Sigmoid colon (tissue), 6 donors: ENCODE measurements at regions not wholly inside any gene's neighbourhood (a gene's known extent, or its start where the extent isn't known, plus 50 kb on each side); places are given as distances from the start of the nearest gene placed in this dataset.

ENCODE experiments used
- DNase-seq: peaks from one replicate; pipeline ENCODE4 v3.0.0-alpha.2; 2019
- H3K27ac ChIP-seq, 4 donors: fragments of 200-600 bp; sonication (generic); one replicate each; pipeline ENCODE4 v1.5.1; 2016 to 2019; ENCODE audit warnings: mild to moderate bottlenecking in 1 of 4
- H3K27me3 ChIP-seq, 3 donors: fragments of 200-600 bp; sonication (generic); one replicate each; pipeline ENCODE4 v1.5.1; 2019; ENCODE audit warnings: mild to moderate bottlenecking in 1 of 3
- H3K36me3 ChIP-seq, 4 donors: fragments of 200-600 bp; sonication (generic); one replicate each; pipeline ENCODE4 v1.5.1; 2016 to 2019
- H3K4me1 ChIP-seq, 4 donors: fragments of 200-600 bp; sonication (generic); one replicate each; pipeline ENCODE4 v1.5.1; 2017 to 2019
- H3K4me3 ChIP-seq, 4 donors: fragments of 200-600 bp; sonication (generic); one replicate each; pipeline ENCODE4 v1.5.1; 2017 to 2019; ENCODE audit warnings: mild to moderate bottlenecking in 2 of 4, moderate library complexity in 1 of 4
- H3K9me3 ChIP-seq, 4 donors: fragments of 200-600 bp in 3 of 4; sonication (generic) in 3 of 4; one replicate each; pipeline versions ENCODE4 v1.5.1 to v1.6.1; 2013 to 2019
- EP300 ChIP-seq, 4 donors: sonication (generic); formaldehyde crosslinking; IDR thresholded peaks; one replicate each; pipeline ENCODE4 v1.6.1; 2017; ENCODE audit warnings: antibody characterized with exemption in 4 of 4
- POLR2A ChIP-seq, 2 donors: fragments of 450-650 bp; IDR thresholded peaks; one replicate each; pipeline ENCODE4 v1.6.1; 2016; ENCODE audit warnings: antibody characterized with exemption in 2 of 2, mild to moderate bottlenecking in 2 of 2, moderate library complexity in 2 of 2
- POLR2AphosphoS5 ChIP-seq, 4 donors: sonication (generic); formaldehyde crosslinking; IDR thresholded peaks; one replicate each; pipeline ENCODE4 v1.6.1; 2017; ENCODE audit warnings: antibody characterized with exemption in 4 of 4
- WGBS, 2 donors: extraction: QIAGEN DNeasy Blood & Tissue Kit; methylation state at CpG; one replicate each; pipeline ENCODE4 v1.1.7; 2013; 5-methylcytosine and 5-hydroxymethylcytosine counted together
- intact Hi-C: fragments of 100-400 bp; cut with DNase I; formaldehyde crosslinking; loops from one replicate; pipeline ENCODE4 v1.15.1; 2023
- TF ChIP-seq, protein P1 (sequence below), 4 experiments: fragments of 450-650 bp in 3 of 4; fragments of 200-600 bp in 1 of 4; IDR thresholded peaks; one replicate each; pipeline ENCODE4 v1.5.1; 2016 to 2019; ENCODE audit warnings: antibody characterized with exemption in 4 of 4, mild to moderate bottlenecking in 3 of 4, moderate library complexity in 2 of 4
- donor health status: healthy with polysubstance abuse.
- donor health status: healthy.

DNA sequence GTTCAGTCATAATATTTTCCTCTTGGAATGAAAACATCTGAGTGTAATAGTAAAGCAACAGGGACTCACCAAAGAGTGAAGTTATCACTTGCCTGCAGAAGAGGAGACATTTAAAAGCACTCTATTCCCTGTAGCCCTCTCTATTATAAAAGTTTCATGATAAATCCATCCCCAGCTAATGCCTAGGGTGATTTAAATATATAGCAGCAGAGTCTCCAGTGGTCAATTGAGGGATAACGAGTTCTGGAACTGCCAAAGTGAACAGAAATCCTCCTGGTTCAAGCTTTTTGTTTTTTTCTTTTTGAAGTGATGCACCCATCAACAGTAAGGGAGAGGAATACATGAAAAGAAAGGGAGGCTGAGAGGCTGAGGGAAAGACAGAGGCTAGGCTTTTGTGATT lies 87.3 kb downstream of the EVX1 start:
- 6 to 39% methylated on average over 1 of the region's 1 CpG for WGBS, 2 donors
- H3K4me3 ChIP-seq, result no peak overlapping the region
- TF ChIP-seq POLR2A (IDR thresholded peaks at IDR 0.05), result no peak
- TF ChIP-seq POLR2AphosphoS5 (IDR thresholded peaks at IDR 0.05), result no peak
- no peak for TF ChIP-seq EP300 (IDR thresholded peaks at IDR 0.05)
- TF ChIP-seq, protein P1, sequence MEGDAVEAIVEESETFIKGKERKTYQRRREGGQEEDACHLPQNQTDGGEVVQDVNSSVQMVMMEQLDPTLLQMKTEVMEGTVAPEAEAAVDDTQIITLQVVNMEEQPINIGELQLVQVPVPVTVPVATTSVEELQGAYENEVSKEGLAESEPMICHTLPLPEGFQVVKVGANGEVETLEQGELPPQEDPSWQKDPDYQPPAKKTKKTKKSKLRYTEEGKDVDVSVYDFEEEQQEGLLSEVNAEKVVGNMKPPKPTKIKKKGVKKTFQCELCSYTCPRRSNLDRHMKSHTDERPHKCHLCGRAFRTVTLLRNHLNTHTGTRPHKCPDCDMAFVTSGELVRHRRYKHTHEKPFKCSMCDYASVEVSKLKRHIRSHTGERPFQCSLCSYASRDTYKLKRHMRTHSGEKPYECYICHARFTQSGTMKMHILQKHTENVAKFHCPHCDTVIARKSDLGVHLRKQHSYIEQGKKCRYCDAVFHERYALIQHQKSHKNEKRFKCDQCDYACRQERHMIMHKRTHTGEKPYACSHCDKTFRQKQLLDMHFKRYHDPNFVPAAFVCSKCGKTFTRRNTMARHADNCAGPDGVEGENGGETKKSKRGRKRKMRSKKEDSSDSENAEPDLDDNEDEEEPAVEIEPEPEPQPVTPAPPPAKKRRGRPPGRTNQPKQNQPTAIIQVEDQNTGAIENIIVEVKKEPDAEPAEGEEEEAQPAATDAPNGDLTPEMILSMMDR (IDR thresholded peaks at IDR 0.05), result no peak
- intact Hi-C loops, result no loop called here
- no peaks in the 10 kb centered on the region for H3K4me1 ChIP-seq
- no peaks in the 10 kb centered on the region for H3K36me3 ChIP-seq
- H3K27ac ChIP-seq, result no peak overlapping the region
- peaks cover 0 to 7% (median 2%) of the 10 kb centered on the region in 4 donors for H3K9me3 ChIP-seq
- H3K27me3 ChIP-seq, result no peaks in the 10 kb centered on the region
- no peak for DNase-seq

DNA sequence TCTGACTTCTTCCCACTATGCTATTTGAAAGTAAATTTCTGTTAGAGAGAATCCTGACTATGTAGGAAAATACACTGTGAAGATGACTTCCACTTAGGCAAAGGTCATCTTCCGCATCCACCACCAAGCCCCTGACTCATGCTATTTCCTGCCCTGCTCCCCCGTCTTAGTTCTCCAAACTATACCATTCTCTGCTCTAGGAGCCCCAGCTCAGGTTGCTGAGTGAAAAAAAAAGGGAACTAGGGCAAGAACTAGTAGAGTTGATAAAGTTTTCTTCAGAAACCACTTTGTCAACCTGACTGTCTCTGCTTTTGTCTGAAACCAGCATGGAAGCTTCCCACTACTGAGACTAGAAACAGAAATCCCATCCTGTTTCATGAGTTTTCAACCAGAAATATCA lies 96.9 kb downstream of the EVX1 start:
- H3K9me3 ChIP-seq, result no peaks in the 10 kb centered on the region
- DNase-seq, result no peak
- H3K4me1 ChIP-seq, result no peaks in the 10 kb centered on the region
- intact Hi-C loops, result no loop called here
- no peak for TF ChIP-seq EP300 (IDR thresholded peaks at IDR 0.05)
- TF ChIP-seq, protein P1 (IDR thresholded peaks at IDR 0.05), result no peak
- no peak for TF ChIP-seq POLR2A (IDR thresholded peaks at IDR 0.05)
- no peak for TF ChIP-seq POLR2AphosphoS5 (IDR thresholded peaks at IDR 0.05)
- no peak overlapping the region for H3K27ac ChIP-seq
- H3K4me3 ChIP-seq, result no peak overlapping the region
- WGBS, 2 donors, result 51 to 90% methylated on average over 2 of the region's 2 CpGs
- no peaks in the 10 kb centered on the region for H3K27me3 ChIP-seq
- no peaks in the 10 kb centered on the region for H3K36me3 ChIP-seq

DNA sequence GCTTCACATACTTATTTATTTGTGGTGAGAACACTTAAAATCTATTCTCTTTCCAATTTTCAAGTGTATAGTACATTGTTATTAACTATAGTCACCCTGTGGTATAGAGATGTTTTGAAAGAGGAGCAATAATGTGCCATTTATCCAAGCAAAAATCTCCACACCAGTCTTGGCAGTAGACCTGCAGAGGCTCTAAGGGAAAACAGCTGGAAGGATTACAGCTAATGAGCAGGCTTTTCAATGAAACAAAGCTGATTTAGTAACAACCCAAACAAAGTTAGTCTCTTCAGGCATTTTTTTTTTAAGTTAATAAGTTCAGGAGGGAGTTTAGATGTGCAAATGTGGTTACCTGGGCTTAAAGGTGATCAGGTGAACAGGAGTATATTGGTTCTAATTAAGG lies 101.9 kb downstream of the EVX1 start:
- intact Hi-C loops, result no loop called here
- no peaks in the 10 kb centered on the region for H3K36me3 ChIP-seq
- no peaks in the 10 kb centered on the region for H3K9me3 ChIP-seq
- peaks cover 0 to 13% (median 11%) of the 10 kb centered on the region in 4 donors for H3K4me1 ChIP-seq
- H3K4me3 ChIP-seq, result no peak overlapping the region
- DNase-seq, result no peak
- no peak for TF ChIP-seq EP300 (IDR thresholded peaks at IDR 0.05)
- no peak for TF ChIP-seq POLR2A (IDR thresholded peaks at IDR 0.05)
- no peaks in the 10 kb centered on the region for H3K27me3 ChIP-seq
- no peak overlapping the region for H3K27ac ChIP-seq

DNA sequence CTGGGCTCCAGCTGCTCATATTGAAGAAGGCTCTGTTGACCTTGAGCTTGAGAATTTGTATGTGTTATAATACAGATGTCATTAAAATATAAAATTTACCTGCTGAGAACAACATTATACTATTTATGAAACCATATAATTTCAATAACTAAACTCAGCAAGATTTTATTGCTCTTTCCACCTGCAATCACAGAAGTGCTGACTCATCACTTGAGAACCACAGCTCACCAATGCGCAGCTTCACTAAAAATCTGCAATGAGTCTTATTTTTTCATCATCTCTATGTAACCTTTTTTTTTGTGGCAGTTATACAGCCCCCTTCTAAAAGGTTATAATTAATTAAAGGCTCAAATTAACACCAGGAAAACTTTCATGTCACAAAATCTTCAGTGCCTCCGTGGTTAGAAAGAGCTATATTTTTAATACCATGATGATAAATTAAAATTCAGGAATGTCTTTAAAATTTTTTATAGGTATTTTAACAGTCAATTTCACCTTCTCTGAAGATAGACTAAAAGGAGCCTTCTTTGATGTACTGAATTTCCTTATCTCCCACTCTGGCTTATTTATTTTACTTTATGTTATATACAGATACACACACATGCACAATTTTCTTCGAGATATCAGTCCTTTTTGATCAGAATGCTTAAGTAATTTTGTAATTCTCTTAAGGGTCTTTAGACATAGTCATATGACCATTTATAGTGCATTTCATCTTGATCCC lies 102.7 kb downstream of the EVX1 start:
- TF ChIP-seq POLR2A (IDR thresholded peaks at IDR 0.05) (no peak), POLR2AphosphoS5 (IDR thresholded peaks at IDR 0.05) (no peak), EP300 (IDR thresholded peaks at IDR 0.05) (no peak)
- TF ChIP-seq, protein P1 (IDR thresholded peaks at IDR 0.05), result no peak
- Histone ChIP-seq H3K36me3 (no peaks in the 10 kb centered on the region), H3K9me3 (no peaks in the 10 kb centered on the region), H3K27ac (no peak overlapping the region), H3K4me3 (no peak overlapping the region), H3K4me1 (peaks cover 0 to 13% (median 11%) of the 10 kb centered on the region in 4 donors), H3K27me3 (no peaks in the 10 kb centered on the region)
- WGBS, 2 donors, result 19 to 52% methylated on average over 3 of the region's 3 CpGs
- DNase-seq, result no peak
- intact Hi-C loops, result no loop called here

DNA sequence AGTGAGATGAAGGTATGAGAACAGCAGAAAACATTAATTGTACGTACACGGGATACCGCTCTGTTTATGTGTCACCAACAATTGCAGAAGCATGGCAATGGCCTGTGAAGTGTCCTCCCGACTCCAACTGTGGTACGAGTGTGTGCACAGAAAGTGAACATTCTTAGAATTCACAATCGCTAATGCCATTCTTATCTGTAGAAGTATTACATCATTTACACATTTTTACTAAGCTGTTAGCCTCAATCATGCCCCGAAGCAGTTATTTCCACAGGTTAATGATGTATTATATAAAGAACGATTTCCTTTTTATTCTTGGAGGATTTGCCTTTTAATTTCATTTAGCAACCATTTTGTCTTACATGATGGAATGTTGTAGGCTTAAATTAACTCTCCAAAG lies 103.4 kb downstream of the EVX1 start:
- intact Hi-C loops, result no loop called here
- 65 to 85% methylated on average over 8 of the region's 8 CpGs for WGBS, 2 donors

More for the DNA sequence above, 103.4 kb downstream of the EVX1 start:
- Histone ChIP-seq H3K4me3 (no peak overlapping the region), H3K36me3 (no peaks in the 10 kb centered on the region), H3K9me3 (no peaks in the 10 kb centered on the region), H3K27ac (no peak overlapping the region), H3K4me1 (peaks cover 0 to 13% (median 11%) of the 10 kb centered on the region in 4 donors), H3K27me3 (no peaks in the 10 kb centered on the region)
- no peak for DNase-seq
- TF ChIP-seq POLR2AphosphoS5 (IDR thresholded peaks at IDR 0.05), result no peak
- TF ChIP-seq, protein P1 (IDR thresholded peaks at IDR 0.05), result no peak
- no peak for TF ChIP-seq EP300 (IDR thresholded peaks at IDR 0.05)
- no peak for TF ChIP-seq POLR2A (IDR thresholded peaks at IDR 0.05)
